HepG2 (cell line): ENCODE measurements at regions not wholly inside any gene's neighbourhood (a gene's known extent, or its start where the extent isn't known, plus 50 kb on each side); places are given as distances from the start of the nearest gene placed in this dataset.

Experiments used
- CREM ChIP-seq, 2 experiments: sonication (generic) in 1 of 2; formaldehyde crosslinking in 1 of 2; IDR thresholded peaks; 2 replicates each; pipeline versions ENCODE4 v1.4.0 to v1.6.1; 2016 to 2020; ENCODE audit warnings: antibody characterized with exemption in 1 of 2, mild to moderate bottlenecking in 1 of 2, missing genetic modification reagents in 1 of 2
- CTCF ChIP-seq: sonication (generic); formaldehyde crosslinking; IDR thresholded peaks from 2 replicates; pipeline ENCODE4 v1.5.0; 2020; ENCODE audit warnings: mild to moderate bottlenecking, missing genetic modification reagents, moderate library complexity
- DNMT1 ChIP-seq: sonication (generic); formaldehyde crosslinking; IDR thresholded peaks from 2 replicates; pipeline ENCODE4 v1.5.1; 2020; ENCODE audit warnings: mild to moderate bottlenecking, missing genetic modification reagents
- ELF3 ChIP-seq: IDR thresholded peaks from 2 replicates; pipeline ENCODE4 v1.6.1; 2016; ENCODE audit warnings: missing genetic modification reagents, missing compliant biosample characterization
- EP300 ChIP-seq, 3 experiments: sonication (generic) in 1 of 3; formaldehyde crosslinking in 1 of 3; IDR thresholded peaks; 2 replicates each; pipeline versions ENCODE4 v1.5.1 to v1.6.1; 2011 to 2020; ENCODE audit warnings: low read depth in 2 of 3, low read length in 2 of 3, borderline replicate concordance in 1 of 3, improper control_type of control experiment in 1 of 3, mild to moderate bottlenecking in 1 of 3, missing genetic modification reagents in 1 of 3, moderate library complexity in 1 of 3
- FOXP1 ChIP-seq, 2 experiments: fragments of 450-650 bp in 1 of 2; IDR thresholded peaks; 2 replicates each; pipeline ENCODE4 v1.6.1; 2017 to 2018; ENCODE audit warnings: antibody characterized with exemption in 1 of 2
- NCOA1 ChIP-seq: sonication (generic); formaldehyde crosslinking; IDR thresholded peaks from 2 replicates; pipeline ENCODE4 v1.9.0; 2021; ENCODE audit warnings: missing genetic modification reagents
- TCF12 ChIP-seq, 2 experiments: fragments of 450-650 bp in 1 of 2; sonication (generic) in 1 of 2; formaldehyde crosslinking in 1 of 2; IDR thresholded peaks; 2 replicates each; pipeline versions ENCODE4 v1.6.1 to v1.8.0; 2017 to 2022; ENCODE audit warnings: antibody characterized with exemption in 1 of 2, mild to moderate bottlenecking in 1 of 2, missing genetic modification reagents in 1 of 2, moderate library complexity in 1 of 2
- ZMYM3 ChIP-seq: sonication (generic); formaldehyde crosslinking; IDR thresholded peaks from 2 replicates; pipeline ENCODE4 v1.5.1; 2020; ENCODE audit warnings: mild to moderate bottlenecking, missing genetic modification reagents
- ZNF614 ChIP-seq: IDR thresholded peaks from 2 replicates; pipeline ENCODE4 v1.6.1; 2018; ENCODE audit warnings: missing biosample characterization, missing genetic modification reagents, inconsistent platforms, borderline replicate concordance

GRCh38 chr2:34373586-34374233, 774.6 kb upstream of the FAM98A start:
- no peak for TF ChIP-seq ELF3 (CRISPR knock-in tag)
- no peak for TF ChIP-seq ZMYM3 (CRISPR knock-in tag)
- TF ChIP-seq DNMT1 (CRISPR knock-in tag): no peak
- no peak for TF ChIP-seq CTCF (CRISPR knock-in tag)
- no peak for TF ChIP-seq FOXP1 (IDR thresholded peaks at IDR 0.05)
- peak; percentile 19; the same call in 1 of the 2 replicates for TF ChIP-seq FOXP1 (CRISPR knock-in tag; IDR thresholded peaks at IDR 0.05)
- TF ChIP-seq EP300 (IDR thresholded peaks at IDR 0.05; ENCODE audit: low read depth in 2 of 2, low read length in 2 of 2): no peak
- TF ChIP-seq EP300 (CRISPR knock-in tag; IDR thresholded peaks at IDR 0.05; ENCODE audit: borderline replicate concordance): no peak
- no peak for TF ChIP-seq ZNF614 (CRISPR knock-in tag)
- TF ChIP-seq CREM (IDR thresholded peaks at IDR 0.05): no peak
- no peak for TF ChIP-seq CREM (CRISPR knock-in tag; IDR thresholded peaks at IDR 0.05)
- no peak for TF ChIP-seq NCOA1 (CRISPR knock-in tag)
- TF ChIP-seq TCF12 (IDR thresholded peaks at IDR 0.05): no peak
- no peak for TF ChIP-seq TCF12 (CRISPR knock-in tag; IDR thresholded peaks at IDR 0.05)
